ENCODE measurements at regions not wholly inside any gene's neighbourhood (a gene's known extent, or its start where the extent isn't known, plus 50 kb on each side); places are given as distances from the start of the nearest gene placed in this dataset.

DNA sequence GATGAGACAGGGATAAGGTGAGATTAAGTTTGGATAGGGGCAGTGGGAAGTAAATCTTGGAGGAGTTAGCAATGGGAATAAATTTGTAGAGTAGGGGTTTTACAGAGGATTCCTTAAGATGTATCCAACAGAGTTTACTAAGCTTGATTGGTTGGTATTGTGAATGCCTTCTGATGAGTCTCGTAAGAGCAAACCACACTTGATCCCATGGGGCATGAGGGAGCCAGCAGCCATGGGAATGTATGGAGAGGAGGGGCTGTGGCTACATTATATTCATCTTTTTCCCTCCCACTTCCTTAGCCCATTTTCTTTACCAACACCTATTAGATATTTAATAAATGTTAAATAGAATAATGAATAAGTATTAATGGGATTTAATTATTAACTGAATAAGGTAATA is 126.6 kb upstream of the NDST3 start:
- dilution Hi-C loops (cut with MboI; ENCODE audit: extremely low pct_ligation_motif_present, low sequenced_read_pairs), result no loop called here
- no TSS peak for BruUV-seq (replicated peaks)

More for the DNA sequence above, 126.6 kb upstream of the NDST3 start:
- Histone ChIP-seq H3K4me2 (ENCODE audit: insufficient read depth, low read length) (no peak overlapping the region), H3K27ac (ENCODE audit: insufficient read depth, low read depth, low read length) (no peak overlapping the region), H3K4me1 (ENCODE audit: control insufficient read depth, extremely low read depth, insufficient read depth, low read length) (no peaks in the 10 kb centered on the region), H3K9me3 (replicated peaks; ENCODE audit: control insufficient read depth, insufficient read depth, low read length) (no peaks in the 10 kb centered on the region), H2AFZ (ENCODE audit: low read depth, low read length) (no peak overlapping the region), H3K4me3 (replicated peaks in 1 of 3; ENCODE audit: insufficient read depth in 1 of 3, low read depth in 1 of 3, low read length in 3 of 3) (no peak overlapping the region), H3K79me2 (ENCODE audit: control insufficient read depth, insufficient read depth, low read length) (no peaks in the 10 kb centered on the region), H3K36me3 (ENCODE audit: control insufficient read depth in 2 of 2, extremely low read depth in 1 of 2, insufficient read depth in 2 of 2, low read length in 2 of 2) (no peaks in the 10 kb centered on the region), H4K20me1 (replicated peaks; ENCODE audit: control insufficient read depth, extremely low read depth, insufficient read depth, low read length) (no peaks in the 10 kb centered on the region), H3K9me1 (replicated peaks; ENCODE audit: control insufficient read depth, extremely low read depth, insufficient read depth, low read length) (no peaks in the 10 kb centered on the region), H3K27me3 (ENCODE audit: control insufficient read depth in 2 of 2, insufficient read depth in 2 of 2, low read length in 2 of 2) (no peaks in the 10 kb centered on the region), H3K9ac (replicated peaks; ENCODE audit: extremely low read depth, insufficient read depth, low read length) (no peak overlapping the region)
- TF ChIP-seq GATA2 (IDR thresholded peaks at IDR 0.05; ENCODE audit: insufficient read depth, insufficient read length, low read depth, low read length) (no peak), JUN (IDR thresholded peaks at IDR 0.05; ENCODE audit: borderline replicate concordance, insufficient read depth, insufficient read length, low read depth) (no peak), CTCF (IDR thresholded peaks at IDR 0.05; ENCODE audit: extremely low read depth in 1 of 2, insufficient read depth in 1 of 2, low read depth in 1 of 2, low read length in 2 of 2) (no peak), POLR2A (IDR thresholded peaks at IDR 0.05; ENCODE audit: low read depth, low read length) (no peak), FOS (IDR thresholded peaks at IDR 0.05; ENCODE audit: borderline replicate concordance, insufficient read depth, low read length) (no peak), POLR2AphosphoS5 (IDR thresholded peaks at IDR 0.05; ENCODE audit: insufficient read depth, low read depth, low read length) (no peak), MYC (IDR thresholded peaks at IDR 0.05; ENCODE audit: low read depth, low read length) (no peak), EZH2 (IDR thresholded peaks at IDR 0.05; ENCODE audit: borderline replicate concordance, low read depth, low read length, severe bottlenecking) (no peak)
- TF ChIP-seq, protein P1, sequence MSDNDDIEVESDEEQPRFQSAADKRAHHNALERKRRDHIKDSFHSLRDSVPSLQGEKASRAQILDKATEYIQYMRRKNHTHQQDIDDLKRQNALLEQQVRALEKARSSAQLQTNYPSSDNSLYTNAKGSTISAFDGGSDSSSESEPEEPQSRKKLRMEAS (IDR thresholded peaks at IDR 0.05; ENCODE audit: insufficient read depth, insufficient read length), result no peak
- DNase-seq (ENCODE audit: low read depth, low spot score) (no peak), FAIRE-seq (no peak)
- intact Hi-C loops (cut with micrococcal nuclease), result no loop called here
- POLR2A ChIA-PET, result no interaction called here
- CTCF ChIA-PET, result no interaction called here
